GM23338 (cell line): ENCODE measurements at regions not wholly inside any gene's neighbourhood (a gene's known extent, or its start where the extent isn't known, plus 50 kb on each side); places are given as distances from the start of the nearest gene placed in this dataset.

ENCODE experiments used
- ATAC-seq: fragments of 200-7000 bp; cut with Tn5 transposase; 3 replicates; pipeline ENCODE4 v1.9.1; 2020
- DNase-seq: peaks from one replicate; pipeline ENCODE4 v3.0.0-alpha.2; 2015; ENCODE audit warnings: low spot score
- H2AFZ ChIP-seq: fragments of 200-600 bp; sonication (generic); 2 replicates; pipeline ENCODE4 v1.8.0; 2016; ENCODE audit warnings: antibody characterized with exemption, mild to moderate bottlenecking, moderate library complexity
- H3F3A ChIP-seq: fragments of 200-600 bp; sonication (generic); replicated peaks from 2 replicates; pipeline ENCODE4 v1.8.0; 2017; ENCODE audit warnings: antibody characterized with exemption, mixed run types, low read depth
- H3K27ac ChIP-seq: fragments of 200-600 bp; sonication (generic); 2 replicates; pipeline ENCODE4 v1.6.1; 2016; ENCODE audit warnings: low read depth
- H3K27me3 ChIP-seq: fragments of 200-600 bp; sonication (generic); 2 replicates; pipeline ENCODE4 v1.8.0; 2016; ENCODE audit warnings: mild to moderate bottlenecking, mixed run types, moderate library complexity; ENCODE audit not compliant: insufficient read depth
- H3K36me3 ChIP-seq: fragments of 200-600 bp; sonication (generic); 2 replicates; pipeline ENCODE4 v1.8.0; 2016; ENCODE audit warnings: mild to moderate bottlenecking; ENCODE audit not compliant: insufficient read depth
- H3K4me1 ChIP-seq: fragments of 200-600 bp; sonication (generic); 2 replicates; pipeline ENCODE4 v1.8.0; 2016; ENCODE audit warnings: mild to moderate bottlenecking, moderate library complexity; ENCODE audit not compliant: insufficient read depth
- H3K4me2 ChIP-seq: fragments of 200-600 bp; sonication (generic); 2 replicates; pipeline ENCODE4 v1.7.1; 2017; ENCODE audit warnings: mixed run types
- H3K4me3 ChIP-seq: fragments of 200-600 bp; sonication (generic); 2 replicates; pipeline ENCODE4 v1.6.1; 2016; ENCODE audit warnings: mixed run types
- H3K79me2 ChIP-seq: fragments of 200-600 bp; sonication (generic); replicated peaks from 2 replicates; pipeline ENCODE4 v1.8.0; 2017; ENCODE audit warnings: mild to moderate bottlenecking; ENCODE audit not compliant: insufficient read depth
- H3K9me2 ChIP-seq: fragments of 200-600 bp; sonication (generic); 2 replicates; pipeline ENCODE4 v1.8.0; 2017; ENCODE audit not compliant: insufficient read depth
- H4K20me1 ChIP-seq: fragments of 200-600 bp; sonication (generic); replicated peaks from 2 replicates; pipeline ENCODE4 v1.8.0; 2017; ENCODE audit warnings: mild to moderate bottlenecking; ENCODE audit not compliant: insufficient read depth
- H3K27ac Mint-ChIP-seq: 2 replicates; pipeline ENCODE4 v1.8.0; 2020; ENCODE audit warnings: inconsistent platforms, mild to moderate bottlenecking, moderate library complexity, mixed read lengths
- H3K27me3 Mint-ChIP-seq: 3 replicates; pipeline ENCODE4 v1.8.0; 2022; ENCODE audit warnings: low read depth, mild to moderate bottlenecking, moderate library complexity, mixed read lengths, inconsistent platforms; ENCODE audit not compliant: insufficient read depth, poor library complexity
- H3K36me3 Mint-ChIP-seq: 3 replicates; pipeline ENCODE4 v1.8.0; 2021; ENCODE audit warnings: low read depth, mild to moderate bottlenecking, inconsistent platforms, moderate library complexity, mixed read lengths
- H3K4me1 Mint-ChIP-seq: 3 replicates; pipeline ENCODE4 v1.8.0; 2020; ENCODE audit warnings: mild to moderate bottlenecking, inconsistent platforms, mixed read lengths
- H3K4me3 Mint-ChIP-seq: 3 replicates; pipeline ENCODE4 v1.8.0; 2021; ENCODE audit warnings: moderate library complexity, mild to moderate bottlenecking, inconsistent platforms, mixed read lengths
- H3K9me3 Mint-ChIP-seq: 3 replicates; pipeline ENCODE4 v1.8.0; 2020; ENCODE audit warnings: moderate library complexity, mild to moderate bottlenecking, inconsistent platforms, mixed read lengths
- CREB1 ChIP-seq: fragments of 250-450 bp; sonication (Bioruptor Pico); IDR thresholded peaks from 2 replicates; pipeline ENCODE4 v1.5.0; 2020; ENCODE audit warnings: low read depth, mild to moderate bottlenecking, moderate library complexity
- CTCF ChIP-seq, 2 experiments: fragments of 200-600 bp in 1 of 2; sonication (generic) in 1 of 2; conservative IDR thresholded peaks; 2 replicates each; pipeline versions ENCODE4 v1.5.1 to v1.6.1; 2016 to 2017; ENCODE audit warnings: antibody characterized with exemption in 2 of 2, low read depth in 2 of 2, mild to moderate bottlenecking in 2 of 2, moderate library complexity in 1 of 2
- EZH2phosphoT487 ChIP-seq: fragments of 200-600 bp; sonication (generic); IDR thresholded peaks from one replicate; pipeline ENCODE4 v1.8.1; 2018; ENCODE audit warnings: antibody characterized with exemption; ENCODE audit not compliant: unreplicated experiment
- JUNB ChIP-seq: IDR thresholded peaks from one replicate; pipeline ENCODE4 v1.6.1; 2016; ENCODE audit warnings: antibody characterized with exemption; ENCODE audit not compliant: unreplicated experiment
- NANOG ChIP-seq: IDR thresholded peaks from 2 replicates; pipeline ENCODE4 v1.6.1; 2016; ENCODE audit warnings: antibody characterized with exemption, borderline replicate concordance
- POLR2AphosphoS5 ChIP-seq: IDR thresholded peaks from 2 replicates; pipeline ENCODE4 v1.6.1; 2016; ENCODE audit warnings: antibody characterized with exemption, low read depth
- REST ChIP-seq: IDR thresholded peaks from one replicate; pipeline ENCODE4 v1.6.1; 2018; ENCODE audit warnings: antibody characterized with exemption; ENCODE audit not compliant: unreplicated experiment
- STAT1 ChIP-seq: IDR thresholded peaks from one replicate; pipeline ENCODE4 v1.6.1; 2016; ENCODE audit warnings: antibody characterized with exemption; ENCODE audit not compliant: unreplicated experiment
- ZNF114 ChIP-seq: fragments of 250-450 bp; sonication (Bioruptor Pico); IDR thresholded peaks from 2 replicates; pipeline ENCODE4 v1.5.0; 2020; ENCODE audit warnings: mild to moderate bottlenecking, moderate library complexity
- ZNF331 ChIP-seq: fragments of 250-450 bp; sonication (Bioruptor Pico); IDR thresholded peaks from 2 replicates; pipeline ENCODE4 v1.5.0; 2020; ENCODE audit warnings: low read depth, mild to moderate bottlenecking, moderate library complexity
- ZNF462 ChIP-seq: fragments of 250-450 bp; sonication (Bioruptor Pico); IDR thresholded peaks from 2 replicates; pipeline ENCODE4 v1.5.0; 2020; ENCODE audit warnings: mild to moderate bottlenecking, moderate library complexity

GRCh38 chr2:9071032-9071431, 67.5 kb upstream of the MBOAT2 start (continued):
- TF ChIP-seq ZNF462 (CRISPR knock-in tag) (no peak), REST (no peak)

- DNase-seq, result no peak
- peaks cover 9% of the 10 kb centered on the region for H3K27me3 Mint-ChIP-seq
- TF ChIP-seq ZNF114 (CRISPR knock-in tag) (no peak), JUNB (no peak), NANOG (no peak), STAT1 (no peak), CTCF (conservative IDR thresholded peaks at IDR 0.05; ENCODE audit: low read depth in 2 of 2) (no peak), POLR2AphosphoS5 (no peak), REST (no peak), EZH2phosphoT487 (no peak), ZNF331 (CRISPR knock-in tag) (no peak), CREB1 (CRISPR knock-in tag) (no peak)
These were observed 66.1 kb upstream of the MBOAT2 start for GRCh38 chr2:9069543-9069942.

More at GRCh38 chr2:9069543-9069942, 66.1 kb upstream of the MBOAT2 start:
- H3K36me3 Mint-ChIP-seq, result no peaks in the 10 kb centered on the region
- Histone ChIP-seq H4K20me1 (no peaks in the 10 kb centered on the region), H3K27me3 (no peaks in the 10 kb centered on the region), H3K4me1 (peaks cover 8% of the 10 kb centered on the region; the same call in 1 of the 2 replicates), H3F3A (no peaks in the 10 kb centered on the region), H3K79me2 (no peaks in the 10 kb centered on the region), H3K36me3 (no peaks in the 10 kb centered on the region), H3K27ac (no peak overlapping the region), H3K4me3 (no peak overlapping the region), H3K9me2 (no peaks in the 10 kb centered on the region), H3K4me2 (no peak overlapping the region), H2AFZ (no peak overlapping the region)
- peaks cover 6% of the 10 kb centered on the region; the same call in 1 of the 3 replicates for H3K4me1 Mint-ChIP-seq
- no peaks in the 10 kb centered on the region for H3K9me3 Mint-ChIP-seq
- H3K27ac Mint-ChIP-seq, result no peak overlapping the region
- ATAC-seq, result no peak
- no peak overlapping the region for H3K4me3 Mint-ChIP-seq
